Prostate gland (tissue), 2 donors: ENCODE measurements at regions not wholly inside any gene's neighbourhood (a gene's known extent, or its start where the extent isn't known, plus 50 kb on each side); places are given as distances from the start of the nearest gene placed in this dataset.
A peak's percentile ranks its signal among the peaks of the same experiment; 100 is the strongest.

Experiments
- POLR2A ChIP-seq: fragments of 450-650 bp; IDR thresholded peaks from one replicate; pipeline ENCODE4 v1.6.1; 2016; ENCODE audit warnings: antibody characterized with exemption, mild to moderate bottlenecking
- POLR2AphosphoS5 ChIP-seq: sonication (generic); formaldehyde crosslinking; IDR thresholded peaks from one replicate; pipeline ENCODE4 v1.6.1; 2017; ENCODE audit warnings: antibody characterized with exemption
- TF ChIP-seq, protein P1 (sequence below), 4 experiments: fragments of 200-600 bp in 2 of 4; fragments of 450-650 bp in 2 of 4; sonication (generic) in 2 of 4; IDR thresholded peaks; 1 replicate in 3 of 4; 2 replicates in 1 of 4; pipeline ENCODE4 v1.5.1; 2016 to 2019; ENCODE audit warnings: antibody characterized with exemption in 4 of 4, mild to moderate bottlenecking in 2 of 4, moderate library complexity in 2 of 4

DNA sequence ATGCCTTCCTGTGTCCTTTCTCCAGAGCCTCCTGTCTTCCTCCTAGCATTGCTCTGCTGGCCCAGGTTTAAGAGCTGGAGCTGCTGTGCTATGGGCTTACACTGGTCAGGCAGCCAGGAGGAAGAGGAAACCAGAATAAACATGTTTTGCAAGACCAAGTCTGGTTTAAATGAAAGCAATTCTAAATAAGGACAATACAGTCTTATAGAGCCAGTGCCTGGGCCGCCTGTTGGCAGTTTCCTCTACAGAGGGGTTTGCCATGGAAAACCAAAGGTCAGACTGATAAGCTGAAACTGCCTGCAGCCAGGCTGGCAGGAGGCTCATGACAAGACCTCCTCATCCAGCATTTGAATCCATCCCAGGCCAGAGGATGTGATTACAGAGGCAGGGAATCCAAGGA, 92.9 kb upstream of the FGGY start:
- TF ChIP-seq POLR2A (no peak), POLR2AphosphoS5 (peak; percentile 79)
- TF ChIP-seq, protein P1, sequence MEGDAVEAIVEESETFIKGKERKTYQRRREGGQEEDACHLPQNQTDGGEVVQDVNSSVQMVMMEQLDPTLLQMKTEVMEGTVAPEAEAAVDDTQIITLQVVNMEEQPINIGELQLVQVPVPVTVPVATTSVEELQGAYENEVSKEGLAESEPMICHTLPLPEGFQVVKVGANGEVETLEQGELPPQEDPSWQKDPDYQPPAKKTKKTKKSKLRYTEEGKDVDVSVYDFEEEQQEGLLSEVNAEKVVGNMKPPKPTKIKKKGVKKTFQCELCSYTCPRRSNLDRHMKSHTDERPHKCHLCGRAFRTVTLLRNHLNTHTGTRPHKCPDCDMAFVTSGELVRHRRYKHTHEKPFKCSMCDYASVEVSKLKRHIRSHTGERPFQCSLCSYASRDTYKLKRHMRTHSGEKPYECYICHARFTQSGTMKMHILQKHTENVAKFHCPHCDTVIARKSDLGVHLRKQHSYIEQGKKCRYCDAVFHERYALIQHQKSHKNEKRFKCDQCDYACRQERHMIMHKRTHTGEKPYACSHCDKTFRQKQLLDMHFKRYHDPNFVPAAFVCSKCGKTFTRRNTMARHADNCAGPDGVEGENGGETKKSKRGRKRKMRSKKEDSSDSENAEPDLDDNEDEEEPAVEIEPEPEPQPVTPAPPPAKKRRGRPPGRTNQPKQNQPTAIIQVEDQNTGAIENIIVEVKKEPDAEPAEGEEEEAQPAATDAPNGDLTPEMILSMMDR (IDR thresholded peaks at IDR 0.05), result peak in 2 of 4 experiments; percentile 19 to 20
